A673 (cell line): ENCODE measurements at regions not wholly inside any gene's neighbourhood (a gene's known extent, or its start where the extent isn't known, plus 50 kb on each side); places are given as distances from the start of the nearest gene placed in this dataset.

Experiments used
- BruUV-seq: library from RNA; stranded (reverse); fragments of 400-500 nt; replicated peaks from 2 replicates; lab custom pipeline; 2021; lab: Mats Ljungman, UMichigan
- CTCF ChIA-PET: fragments of 300-600 bp; sonication (Branson Sonifier 250); formaldehyde crosslinking; loops from one replicate; lab custom pipeline; 2022; ENCODE audit warnings: antibody characterized with exemption; lab: Charles Lee
- POLR2A ChIA-PET: fragments of 300-600 bp; sonication (Branson Sonifier 250); formaldehyde crosslinking; loops from one replicate; lab custom pipeline; 2022; ENCODE audit warnings: antibody characterized with exemption; ENCODE audit not compliant: low non-redundant PET; lab: Charles Lee
- DNase-seq: peaks from one replicate; pipeline ENCODE4 v3.0.0-alpha.2; 2015; ENCODE audit warnings: low spot score
- H3K27ac ChIP-seq: fragments of 200-600 bp; sonication (generic); 2 replicates; pipeline ENCODE4 v1.5.1; 2016; ENCODE audit warnings: mixed run types, low read depth, mild to moderate bottlenecking, mixed read lengths, antibody characterized with exemption, low read length; ENCODE audit not compliant: poor library complexity, severe bottlenecking
- H3K27me3 ChIP-seq: fragments of 200-600 bp; sonication (generic); replicated peaks from 2 replicates; pipeline ENCODE4 v1.6.1; 2017; ENCODE audit warnings: mixed run types, low read depth, mild to moderate bottlenecking, mixed read lengths, antibody characterized with exemption, low read length; ENCODE audit not compliant: insufficient read depth, poor library complexity
- H3K36me3 ChIP-seq: fragments of 200-600 bp; sonication (generic); 2 replicates; pipeline ENCODE4 v1.6.1; 2016; ENCODE audit warnings: mixed run types, mild to moderate bottlenecking, mixed read lengths, antibody characterized with exemption, low read length; ENCODE audit not compliant: insufficient read depth, poor library complexity, severe bottlenecking
- H3K4me1 ChIP-seq: fragments of 200-600 bp; sonication (generic); 2 replicates; pipeline ENCODE4 v1.6.1; 2017; ENCODE audit warnings: mixed run types, mild to moderate bottlenecking, mixed read lengths, antibody characterized with exemption, low read length; ENCODE audit not compliant: insufficient read depth, poor library complexity, severe bottlenecking
- H3K4me3 ChIP-seq: fragments of 200-600 bp; sonication (generic); 2 replicates; pipeline ENCODE4 v1.5.1; 2016; ENCODE audit warnings: low read depth, mixed run types, mild to moderate bottlenecking, mixed read lengths, low read length; ENCODE audit not compliant: poor library complexity, severe bottlenecking
- H3K9me3 ChIP-seq: fragments of 200-600 bp; sonication (generic); 2 replicates; pipeline ENCODE4 v1.6.1; 2016; ENCODE audit warnings: mixed run types, low read depth, mild to moderate bottlenecking, mixed read lengths, antibody characterized with exemption, low read length; ENCODE audit not compliant: poor library complexity, severe bottlenecking
- CTCF ChIP-seq: fragments of 300-800, 200-600 bp; sonication (generic); conservative IDR thresholded peaks from 2 replicates; pipeline ENCODE4 v1.5.1; 2017; ENCODE audit warnings: low read depth, mild to moderate bottlenecking, antibody characterized with exemption, low read length, moderate library complexity, mixed read lengths
- EZH2 ChIP-seq: fragments of 200-600 bp; sonication (generic); IDR thresholded peaks from 2 replicates; pipeline ENCODE4 v1.6.1; 2017; ENCODE audit warnings: borderline replicate concordance, low read depth, mild to moderate bottlenecking, mixed read lengths, antibody characterized with exemption, low read length; ENCODE audit not compliant: poor library complexity, severe bottlenecking
- intact Hi-C: fragments of 100-400 bp; cut with micrococcal nuclease; formaldehyde crosslinking; loops from one replicate; pipeline ENCODE4 v1.10.0; 2022; ENCODE audit not compliant: unreplicated experiment

- intact Hi-C loops = no loop called here
- no TSS peak for BruUV-seq
- Histone ChIP-seq H3K9me3 (no peaks in the 10 kb centered on the region), H3K36me3 (no peaks in the 10 kb centered on the region), H3K4me3 (no peak overlapping the region), H3K4me1 (no peaks in the 10 kb centered on the region), H3K27ac (no peak overlapping the region), H3K27me3 (no peaks in the 10 kb centered on the region)
- ChIA-PET POLR2A (no interaction called here), CTCF (no interaction called here)
- no peak for DNase-seq
- TF ChIP-seq CTCF (no peak), EZH2 (no peak)
These were observed 134.6 kb downstream of the SOX4 start for GRCh38 chr6:21728141-21728540.

GRCh38 chr6:21729431-21729830 lies 135.9 kb downstream of the SOX4 start:
- TF ChIP-seq EZH2 (no peak), CTCF (no peak)
- H3K9me3 ChIP-seq = no peaks in the 10 kb centered on the region
- ChIA-PET POLR2A (no interaction called here), CTCF (no interaction called here)
- H3K27ac ChIP-seq = no peak overlapping the region
- BruUV-seq = no TSS peak
- no peak overlapping the region for H3K4me3 ChIP-seq
- H3K27me3 ChIP-seq = no peaks in the 10 kb centered on the region
- H3K36me3 ChIP-seq = no peaks in the 10 kb centered on the region
- intact Hi-C loops = no loop called here
- no peak for DNase-seq
- H3K4me1 ChIP-seq = no peaks in the 10 kb centered on the region

- no peaks in the 10 kb centered on the region for H3K9me3 ChIP-seq
- no peak for TF ChIP-seq CTCF
- TF ChIP-seq EZH2 = no peak
- ChIA-PET POLR2A (no interaction called here), CTCF (no interaction called here)
- H3K27ac ChIP-seq = no peak overlapping the region
- no peak for DNase-seq
- no peak overlapping the region for H3K4me3 ChIP-seq
- BruUV-seq = no TSS peak
- no peaks in the 10 kb centered on the region for H3K4me1 ChIP-seq
- H3K27me3 ChIP-seq = no peaks in the 10 kb centered on the region
- no peaks in the 10 kb centered on the region for H3K36me3 ChIP-seq
- intact Hi-C loops = no loop called here
These were observed 137.0 kb downstream of the SOX4 start for GRCh38 chr6:21730533-21730932.
